ENCODE measurements at regions not wholly inside any gene's neighbourhood (a gene's known extent, or its start where the extent isn't known, plus 50 kb on each side); places are given as distances from the start of the nearest gene placed in this dataset.

- DNase-seq: no peak
Observed at GRCh38 chr2:71749671-71750101, 296.3 kb downstream of the DYSF start.

DNA sequence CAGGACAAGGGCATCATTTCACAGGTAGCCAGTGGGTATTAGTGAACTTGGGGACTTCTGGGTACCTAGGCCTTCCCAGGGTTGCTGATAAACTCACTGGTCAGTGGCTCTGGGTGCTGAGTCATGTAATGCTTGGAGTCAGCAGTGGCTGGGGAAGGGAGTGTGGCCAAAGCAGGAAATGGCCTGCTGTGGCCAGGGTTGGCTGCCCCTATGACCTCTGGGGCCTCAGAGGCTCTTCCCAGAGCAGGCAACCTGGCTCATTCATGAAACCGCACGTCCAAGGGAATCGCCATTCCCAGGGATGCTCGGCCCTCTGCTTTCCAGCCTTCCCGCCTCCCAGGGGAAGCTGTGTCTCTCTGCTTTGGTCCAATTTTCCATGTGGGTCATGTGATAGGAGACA, 294.9 kb downstream of the DYSF start:
- DNase-seq: no peak

GRCh38 chr2:71747559-71747958, 294.2 kb downstream of the DYSF start:
- no peak for DNase-seq

- DNase-seq: no peak
Observed at GRCh38 chr2:71746946-71747501, 293.7 kb downstream of the DYSF start.

DNA sequence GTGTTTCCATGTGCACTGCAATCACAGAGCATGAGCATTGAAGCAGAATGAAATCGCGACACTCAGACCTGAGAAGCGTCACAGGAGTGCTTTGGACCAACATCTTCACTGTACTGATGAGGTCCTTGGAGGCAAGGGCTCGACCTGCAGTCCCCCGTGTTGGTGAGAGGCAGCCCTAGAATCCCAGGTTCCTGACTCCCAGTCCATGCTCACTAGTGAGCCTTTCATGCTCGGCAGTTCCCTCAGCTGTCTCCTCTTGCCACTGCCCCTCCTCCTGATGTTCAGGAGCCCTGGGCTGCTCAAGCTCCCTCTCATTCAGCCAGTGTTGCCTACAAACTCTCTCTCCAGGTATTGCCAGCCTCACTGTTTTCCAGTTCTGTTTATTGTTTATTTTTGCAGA, 291.4 kb downstream of the DYSF start:
- no peak for DNase-seq

DNA sequence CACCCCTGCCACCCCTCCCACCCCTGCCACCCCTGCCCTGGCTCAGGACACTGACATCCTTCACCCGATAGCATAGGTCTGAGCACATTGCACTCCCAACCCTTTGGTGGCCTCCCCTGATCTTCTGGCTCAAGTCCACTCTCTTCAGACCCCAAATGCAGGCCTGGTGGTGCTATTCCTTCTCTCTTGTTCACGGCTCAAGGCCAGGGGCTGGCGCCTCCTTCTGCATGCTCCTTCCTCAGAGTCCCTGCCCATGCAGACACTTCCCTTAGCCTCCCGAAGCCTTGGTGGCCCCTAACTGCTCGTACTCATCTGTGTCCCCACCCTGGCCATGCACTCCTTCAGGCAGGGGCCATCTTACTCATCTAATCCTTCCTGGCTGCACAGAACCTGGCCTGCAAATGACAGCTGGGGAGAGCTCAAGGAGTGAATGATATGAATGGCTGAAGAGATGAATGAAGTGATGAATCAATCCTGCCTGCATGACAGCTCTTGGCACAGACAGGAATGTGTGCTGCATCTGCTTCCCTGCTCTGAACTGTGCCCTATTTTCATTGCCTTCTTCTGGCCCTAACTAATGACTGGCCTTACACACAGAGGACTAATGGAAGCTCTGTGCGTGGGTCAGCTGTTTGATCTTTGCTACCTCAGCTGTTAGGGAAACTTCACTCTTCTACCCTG, 290.8 kb downstream of the DYSF start:
- DNase-seq: no peak

DNA sequence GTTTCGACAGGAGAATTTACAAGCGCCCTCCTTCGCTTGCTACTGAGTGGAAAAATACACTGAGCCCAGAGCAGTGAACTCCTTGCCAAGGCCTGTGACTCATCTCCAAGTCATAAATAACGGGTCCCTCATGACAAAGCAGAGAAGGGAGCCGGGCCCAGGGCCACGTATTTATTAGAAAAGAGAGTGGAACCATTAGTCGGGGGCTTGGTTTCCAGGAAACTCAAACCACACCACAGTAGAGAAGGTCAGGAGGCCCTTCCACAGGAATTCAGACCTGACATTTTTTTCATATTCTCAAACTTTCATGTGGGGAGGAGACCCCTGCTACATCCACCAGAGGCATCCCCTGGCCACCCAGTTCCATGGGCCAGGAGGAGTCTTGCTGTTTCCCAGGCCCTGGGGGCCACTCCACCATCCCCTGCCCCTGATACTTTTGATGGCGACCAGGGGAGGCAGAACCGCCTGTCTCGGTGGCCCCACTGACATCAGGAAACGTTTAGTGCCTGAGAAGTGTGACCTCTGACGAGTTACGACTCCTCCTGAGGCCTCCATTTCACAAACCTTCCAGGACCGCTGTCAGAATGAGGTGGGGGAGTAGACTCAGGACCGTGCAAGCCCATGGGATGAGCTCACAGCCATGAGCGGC, 289.7 kb downstream of the DYSF start:
- no peak for DNase-seq

GRCh38 chr2:71736986-71737385, 283.6 kb downstream of the DYSF start:
- DNase-seq: peak; percentile 4

GRCh38 chr2:71736091-71736861, 282.9 kb downstream of the DYSF start:
- no peak for DNase-seq
